ENCODE measurements at regions not wholly inside any gene's neighbourhood (a gene's known extent, or its start where the extent isn't known, plus 50 kb on each side); places are given as distances from the start of the nearest gene placed in this dataset.
"Not testable (repeated sequence)": the region's sequence is repeated elsewhere in the genome, so short reads cannot be mapped to it uniquely, and the experiment has no call there.

DNA sequence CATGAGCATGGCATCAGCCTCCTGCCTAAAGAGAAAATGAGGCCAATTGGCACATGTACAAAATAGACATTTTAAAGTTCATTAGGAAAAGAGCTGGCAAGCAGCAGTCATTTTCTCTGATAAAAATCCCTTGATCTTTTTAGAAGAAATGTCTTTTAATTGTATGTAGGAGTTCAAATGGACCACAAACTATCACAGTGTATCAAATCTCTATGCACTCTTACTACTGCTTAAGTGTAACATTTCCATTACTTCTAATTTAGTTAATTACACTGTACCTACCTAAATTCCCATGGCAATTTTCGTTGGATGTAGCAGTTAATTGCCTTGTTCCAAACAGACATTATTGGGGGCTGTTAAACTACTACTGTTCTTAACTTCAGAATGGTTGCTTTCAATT is 233.7 kb upstream of the TECRL start:
- TF ChIP-seq, protein P1, sequence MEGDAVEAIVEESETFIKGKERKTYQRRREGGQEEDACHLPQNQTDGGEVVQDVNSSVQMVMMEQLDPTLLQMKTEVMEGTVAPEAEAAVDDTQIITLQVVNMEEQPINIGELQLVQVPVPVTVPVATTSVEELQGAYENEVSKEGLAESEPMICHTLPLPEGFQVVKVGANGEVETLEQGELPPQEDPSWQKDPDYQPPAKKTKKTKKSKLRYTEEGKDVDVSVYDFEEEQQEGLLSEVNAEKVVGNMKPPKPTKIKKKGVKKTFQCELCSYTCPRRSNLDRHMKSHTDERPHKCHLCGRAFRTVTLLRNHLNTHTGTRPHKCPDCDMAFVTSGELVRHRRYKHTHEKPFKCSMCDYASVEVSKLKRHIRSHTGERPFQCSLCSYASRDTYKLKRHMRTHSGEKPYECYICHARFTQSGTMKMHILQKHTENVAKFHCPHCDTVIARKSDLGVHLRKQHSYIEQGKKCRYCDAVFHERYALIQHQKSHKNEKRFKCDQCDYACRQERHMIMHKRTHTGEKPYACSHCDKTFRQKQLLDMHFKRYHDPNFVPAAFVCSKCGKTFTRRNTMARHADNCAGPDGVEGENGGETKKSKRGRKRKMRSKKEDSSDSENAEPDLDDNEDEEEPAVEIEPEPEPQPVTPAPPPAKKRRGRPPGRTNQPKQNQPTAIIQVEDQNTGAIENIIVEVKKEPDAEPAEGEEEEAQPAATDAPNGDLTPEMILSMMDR (IDR thresholded peaks at IDR 0.05; ENCODE audit: borderline replicate concordance, control extremely low read depth, extremely low read depth, insufficient read depth, missing control alignments) = no peak
- in situ Hi-C loops (cut with MboI; ENCODE audit: low sequenced_read_pairs, unreplicated experiment) = no loop called here
- DNase-seq (ENCODE audit: low spot score) = no peak

DNA sequence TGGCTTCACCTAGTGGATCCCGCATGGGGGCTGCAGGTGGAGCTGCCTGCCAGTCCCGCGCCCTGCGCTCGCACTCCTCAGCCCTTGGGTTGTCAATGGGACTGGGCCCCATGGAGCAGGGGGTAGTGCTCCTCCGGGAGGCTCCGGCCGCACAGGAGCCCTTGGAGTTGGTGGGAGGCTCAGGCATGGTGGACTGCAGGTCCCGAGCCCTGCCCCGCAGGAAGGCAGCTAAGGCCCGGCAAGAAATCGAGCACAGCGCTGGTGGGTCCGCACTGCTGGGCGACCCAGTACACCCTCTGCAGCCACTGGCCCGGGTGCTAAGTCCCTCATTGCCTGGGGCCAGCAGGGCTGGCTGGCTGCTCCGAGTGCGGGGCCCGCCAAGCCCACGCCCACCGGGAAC is 231.2 kb upstream of the TECRL start:
- in situ Hi-C loops (cut with MboI; ENCODE audit: low sequenced_read_pairs, unreplicated experiment) = not testable (repeated sequence)

DNA sequence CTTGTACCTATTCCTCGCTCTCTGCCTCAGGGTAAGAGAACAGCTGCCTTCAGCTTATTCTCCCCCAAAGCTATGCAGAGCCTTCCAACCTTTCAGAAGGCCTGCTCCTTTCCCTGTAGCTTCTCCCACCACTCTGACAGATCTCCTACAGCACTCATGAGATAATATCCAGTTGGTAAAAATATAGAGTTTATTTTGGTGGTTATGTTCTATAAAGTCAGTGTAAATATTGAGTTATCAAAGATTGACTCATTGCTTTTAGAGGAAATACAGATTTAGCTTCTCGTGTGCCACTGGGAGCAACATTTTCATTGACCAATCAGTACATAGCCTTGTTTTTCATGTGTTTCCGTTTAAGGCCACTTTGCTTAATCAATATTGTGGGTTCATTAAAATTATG is 216.2 kb upstream of the TECRL start:
- DNase-seq (ENCODE audit: low spot score) = no peak
- in situ Hi-C loops (cut with MboI; ENCODE audit: low sequenced_read_pairs, unreplicated experiment) = no loop called here
- TF ChIP-seq, protein P1 (IDR thresholded peaks at IDR 0.05; ENCODE audit: borderline replicate concordance, control extremely low read depth, extremely low read depth, insufficient read depth, missing control alignments) = no peak

More for the DNA sequence above, 231.2 kb upstream of the TECRL start:
- DNase-seq (ENCODE audit: low spot score) = not testable (repeated sequence)

DNA sequence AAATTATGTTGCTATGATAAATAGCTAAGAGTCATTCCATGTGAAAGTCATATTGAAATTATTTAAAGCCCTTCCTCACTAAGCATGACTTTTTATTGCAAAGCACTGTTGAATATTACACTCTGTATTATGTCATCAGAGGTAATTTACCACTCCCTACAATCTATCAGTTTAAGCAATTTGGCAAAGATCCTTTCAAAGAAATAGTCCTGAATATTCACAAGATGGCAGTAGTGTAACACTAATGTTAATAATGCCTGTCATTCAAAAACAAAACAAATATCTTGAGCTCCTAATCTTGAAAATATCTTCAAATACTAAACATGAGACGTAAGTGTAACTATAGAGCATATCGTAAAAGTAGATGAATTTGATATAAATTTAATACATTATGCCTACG is 208.6 kb upstream of the TECRL start:
- in situ Hi-C loops (cut with MboI; ENCODE audit: low sequenced_read_pairs, unreplicated experiment) = no loop called here
- TF ChIP-seq, protein P1 (IDR thresholded peaks at IDR 0.05; ENCODE audit: borderline replicate concordance, control extremely low read depth, extremely low read depth, insufficient read depth, missing control alignments) = no peak
- no peak for DNase-seq (ENCODE audit: low spot score)

DNA sequence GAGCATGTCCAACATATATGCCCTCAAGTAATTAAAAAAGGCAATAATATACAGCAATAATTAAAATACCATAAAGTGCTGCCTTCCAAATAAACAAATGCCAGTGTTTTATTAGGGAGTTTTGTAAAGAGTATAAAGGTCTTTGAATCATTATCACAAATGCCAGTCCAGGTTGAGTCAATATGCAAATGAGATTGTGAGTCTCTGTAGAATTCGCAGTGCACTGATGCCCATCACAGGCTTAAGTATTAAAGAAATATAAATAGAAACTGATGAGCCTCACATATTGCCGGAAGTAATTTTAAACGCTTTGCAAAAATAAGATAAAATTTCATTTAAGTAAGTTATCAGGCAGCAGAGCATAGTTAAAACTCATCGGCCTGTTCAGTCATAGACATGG is 205.0 kb upstream of the TECRL start:
- in situ Hi-C loops (cut with MboI; ENCODE audit: low sequenced_read_pairs, unreplicated experiment) = no loop called here

DNA sequence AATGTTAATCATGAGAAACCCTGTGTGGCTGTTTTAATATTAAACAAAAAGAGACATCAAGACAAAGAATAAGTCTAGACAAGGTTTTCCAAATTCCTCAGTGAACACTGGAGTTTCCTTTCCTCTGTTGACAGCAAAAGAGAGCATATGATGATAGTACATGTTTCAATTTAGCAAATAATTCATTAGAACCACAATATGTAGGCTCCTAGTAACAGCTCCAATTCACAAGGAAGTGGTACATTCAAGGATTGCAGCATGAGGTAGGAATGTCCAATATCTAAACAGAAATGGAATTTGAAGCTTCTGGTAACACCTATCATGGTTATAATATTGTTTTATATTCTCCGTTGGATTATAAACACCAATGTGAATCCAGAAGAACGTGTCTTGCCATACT is 203.8 kb upstream of the TECRL start:
- in situ Hi-C loops (cut with MboI; ENCODE audit: low sequenced_read_pairs, unreplicated experiment) = no loop called here
- TF ChIP-seq, protein P1 (IDR thresholded peaks at IDR 0.05; ENCODE audit: borderline replicate concordance, control extremely low read depth, extremely low read depth, insufficient read depth, missing control alignments) = no peak
- DNase-seq (ENCODE audit: low spot score) = no peak

More for the DNA sequence above, 205.0 kb upstream of the TECRL start:
- no peak for DNase-seq (ENCODE audit: low spot score)
- TF ChIP-seq, protein P1 (IDR thresholded peaks at IDR 0.05; ENCODE audit: borderline replicate concordance, control extremely low read depth, extremely low read depth, insufficient read depth, missing control alignments) = no peak

DNA sequence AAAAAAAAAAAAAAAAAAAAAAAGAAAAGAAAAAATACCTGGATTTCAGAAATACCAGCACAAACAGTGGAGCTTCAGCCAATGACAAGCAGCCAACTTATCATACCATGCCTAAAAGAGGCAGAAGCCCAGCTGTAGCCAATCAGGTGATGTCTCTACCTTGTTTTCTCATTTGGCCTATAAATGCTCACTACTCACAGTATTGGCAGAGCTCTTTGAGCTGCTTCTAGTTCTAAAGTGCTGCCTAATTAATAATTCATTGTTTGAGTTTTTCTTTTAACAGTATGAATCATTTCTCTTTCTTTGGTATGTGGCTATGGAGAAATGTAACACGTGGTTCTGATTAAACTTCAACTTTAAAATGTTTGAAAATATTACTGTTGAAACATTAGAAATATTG is 188.8 kb upstream of the TECRL start:
- DNase-seq (ENCODE audit: low spot score) = no peak
- in situ Hi-C loops (cut with MboI; ENCODE audit: low sequenced_read_pairs, unreplicated experiment) = no loop called here
- TF ChIP-seq, protein P1 (IDR thresholded peaks at IDR 0.05; ENCODE audit: borderline replicate concordance, control extremely low read depth, extremely low read depth, insufficient read depth, missing control alignments) = no peak

Measured in GM13976 (cell line).